NCI-H510A (cell line): ENCODE measurements at regions not wholly inside any gene's neighbourhood (a gene's known extent, or its start where the extent isn't known, plus 50 kb on each side); places are given as distances from the start of the nearest gene placed in this dataset.
A peak's percentile ranks its signal among the peaks of the same experiment; 100 is the strongest.

Experiments used
- DNase-seq: peaks from one replicate; lab custom pipeline; 2025; lab: John Stamatoyannopoulos, UW

- DNase-seq = no peak
These were observed 69.7 kb downstream of the SKA1 start for GRCh38 chr18:50444539-50444938.

- no peak for DNase-seq
These were observed 71.8 kb downstream of the SKA1 start for GRCh38 chr18:50446629-50447028.

- DNase-seq = no peak
These were observed 72.4 kb downstream of the SKA1 start for GRCh38 chr18:50447102-50447741.

GRCh38 chr18:50447952-50448351, 73.1 kb downstream of the SKA1 start:
- no peak for DNase-seq

- no peak for DNase-seq
These were observed 76.4 kb downstream of the SKA1 start for GRCh38 chr18:50451100-50451842.

- no peak for DNase-seq
These were observed 78.3 kb downstream of the SKA1 start for GRCh38 chr18:50453014-50453680.

GRCh38 chr18:50453732-50454131, 78.9 kb downstream of the SKA1 start:
- no peak for DNase-seq

- no peak for DNase-seq
These were observed 79.6 kb downstream of the SKA1 start for GRCh38 chr18:50454387-50454988.

GRCh38 chr18:50456285-50456684, 81.4 kb downstream of the SKA1 start:
- no peak for DNase-seq

- DNase-seq = no peak
These were observed 82.8 kb downstream of the SKA1 start for GRCh38 chr18:50457639-50458038.

- no peak for DNase-seq
These were observed 83.5 kb downstream of the SKA1 start for GRCh38 chr18:50458366-50458765.

- no peak for DNase-seq
These were observed 84.0 kb downstream of the SKA1 start for GRCh38 chr18:50458796-50459195.

- no peak for DNase-seq
These were observed 85.2 kb downstream of the SKA1 start for GRCh38 chr18:50460062-50460461.

GRCh38 chr18:50460716-50461115, 85.9 kb downstream of the SKA1 start:
- DNase-seq = no peak

GRCh38 chr18:50461251-50461650, 86.4 kb downstream of the SKA1 start:
- no peak for DNase-seq

- DNase-seq = no peak
These were observed 90.6 kb downstream of the SKA1 start for GRCh38 chr18:50465211-50466153.

GRCh38 chr18:50466634-50467033, 91.8 kb downstream of the SKA1 start:
- DNase-seq = no peak

GRCh38 chr18:50468807-50469206, 91.1 kb upstream of the MAPK4 start:
- no peak for DNase-seq

- DNase-seq = no peak
These were observed 90.5 kb upstream of the MAPK4 start for GRCh38 chr18:50469380-50469781.

GRCh38 chr18:50472941-50473340, 86.9 kb upstream of the MAPK4 start:
- no peak for DNase-seq

GRCh38 chr18:50473881-50474280, 86.0 kb upstream of the MAPK4 start:
- peak; percentile 25 for DNase-seq
